ENCODE measurements at regions not wholly inside any gene's neighbourhood (a gene's known extent, or its start where the extent isn't known, plus 50 kb on each side); places are given as distances from the start of the nearest gene placed in this dataset.

GRCh38 chr10:62687230-62687748 is 117.2 kb upstream of the ADO start:
- TF ChIP-seq CTCF (IDR thresholded peaks at IDR 0.05) (no peak), POLR2A (IDR thresholded peaks at IDR 0.05) (no peak)

All from right lobe of liver (tissue), 4 donors.